Esophagus muscularis mucosa (tissue), 4 donors: ENCODE measurements at regions not wholly inside any gene's neighbourhood (a gene's known extent, or its start where the extent isn't known, plus 50 kb on each side); places are given as distances from the start of the nearest gene placed in this dataset.

Experiments
- DNase-seq: peaks from one replicate; pipeline ENCODE4 v3.0.0-alpha.2; 2017; ENCODE audit errors: extremely low spot score
- H3K27ac ChIP-seq, 4 donors: fragments of 200-600 bp; sonication (generic); replicated peaks in 1 of 4; 1 replicate in 3 of 4; 2 replicates in 1 of 4; pipeline ENCODE4 v1.5.1; 2016 to 2019; ENCODE audit warnings: mild to moderate bottlenecking in 1 of 4
- H3K27me3 ChIP-seq, 4 donors: fragments of 200-600 bp; sonication (generic); one replicate each; pipeline versions ENCODE4 v1.5.1 to v1.6.0; 2016 to 2019
- H3K36me3 ChIP-seq, 4 donors: fragments of 200-600 bp; sonication (generic); one replicate each; pipeline ENCODE4 v1.5.1; 2016 to 2019
- H3K4me1 ChIP-seq, 4 donors: fragments of 200-600 bp; sonication (generic); one replicate each; pipeline ENCODE4 v1.5.1; 2016 to 2019
- H3K4me3 ChIP-seq, 4 donors: fragments of 200-600 bp; sonication (generic); 1 replicate in 2 of 4; 2 replicates in 2 of 4; pipeline ENCODE4 v1.5.1; 2016 to 2019; ENCODE audit warnings: mild to moderate bottlenecking in 4 of 4, moderate library complexity in 1 of 4
- H3K9me3 ChIP-seq, 4 donors: fragments of 200-600 bp; sonication (generic); 1 replicate in 3 of 4; 2 replicates in 1 of 4; pipeline ENCODE4 v1.5.1; 2016 to 2019
- CTCF ChIP-seq, 3 experiments: fragments of 200-600 bp in 2 of 3; fragments of 450-650 bp in 1 of 3; sonication (generic) in 2 of 3; IDR thresholded peaks; one replicate each; pipeline ENCODE4 v1.5.1; 2017 to 2019; ENCODE audit warnings: antibody characterized with exemption in 3 of 3, mild to moderate bottlenecking in 2 of 3, moderate library complexity in 1 of 3
- EP300 ChIP-seq: sonication (generic); formaldehyde crosslinking; IDR thresholded peaks from one replicate; pipeline ENCODE4 v1.6.1; 2017; ENCODE audit warnings: antibody characterized with exemption
- POLR2A ChIP-seq: fragments of 450-650 bp; IDR thresholded peaks from one replicate; pipeline ENCODE4 v1.6.1; 2017; ENCODE audit warnings: antibody characterized with exemption, moderate library complexity, mild to moderate bottlenecking, low read depth
- POLR2AphosphoS5 ChIP-seq, 2 donors: sonication (generic); formaldehyde crosslinking; IDR thresholded peaks; one replicate each; pipeline ENCODE4 v1.6.1; 2017; ENCODE audit warnings: antibody characterized with exemption in 2 of 2
- WGBS: methylation state at CpG from one replicate; pipeline ENCODE4 v1.1.5; 2018; 5-methylcytosine and 5-hydroxymethylcytosine counted together
- intact Hi-C: fragments of 100-400 bp; cut with DNase I; formaldehyde crosslinking; loops from one replicate; pipeline ENCODE4 v1.15.1; 2023
- small RNA-seq, 3 donors: library from RNA; depleted of rRNA; stranded (forward); fragments of <200 nt; gene quantifications; one replicate each; pipeline ENCODE3, GENCODE V24; 2016

- Histone ChIP-seq H3K4me1 (no peaks in the 10 kb centered on the region), H3K9me3 (no peaks in the 10 kb centered on the region), H3K4me3 (no peak overlapping the region), H3K36me3 (no peaks in the 10 kb centered on the region), H3K27me3 (no peaks in the 10 kb centered on the region), H3K27ac (no peak overlapping the region)
- TF ChIP-seq EP300 (no peak), CTCF (IDR thresholded peaks at IDR 0.05) (no peak), POLR2AphosphoS5 (IDR thresholded peaks at IDR 0.05) (no peak), POLR2A (no peak)
- intact Hi-C loops: no loop called here
- no peak for DNase-seq
Measured at GRCh38 chr3:86152620-86153019, 838.3 kb downstream of the VGLL3 start.

- no peak overlapping the region for H3K4me3 ChIP-seq
- H3K4me1 ChIP-seq: no peaks in the 10 kb centered on the region
- H3K36me3 ChIP-seq: no peaks in the 10 kb centered on the region
- H3K27me3 ChIP-seq: no peaks in the 10 kb centered on the region
- no peaks in the 10 kb centered on the region for H3K9me3 ChIP-seq
- intact Hi-C loops: no loop called here
- TF ChIP-seq POLR2A: no peak
- TF ChIP-seq CTCF (IDR thresholded peaks at IDR 0.05): no peak
- no peak for TF ChIP-seq POLR2AphosphoS5 (IDR thresholded peaks at IDR 0.05)
- TF ChIP-seq EP300: no peak
- no peak overlapping the region for H3K27ac ChIP-seq
- DNase-seq: no peak
Measured at GRCh38 chr3:86149054-86149453, 841.9 kb downstream of the VGLL3 start.

GRCh38 chr3:86147119-86147518 lies 843.8 kb downstream of the VGLL3 start:
- Histone ChIP-seq H3K4me3 (no peak overlapping the region), H3K27me3 (no peaks in the 10 kb centered on the region), H3K36me3 (no peaks in the 10 kb centered on the region), H3K27ac (no peak overlapping the region), H3K4me1 (no peaks in the 10 kb centered on the region), H3K9me3 (no peaks in the 10 kb centered on the region)
- intact Hi-C loops: no loop called here
- TF ChIP-seq POLR2AphosphoS5 (IDR thresholded peaks at IDR 0.05): no peak
- no peak for TF ChIP-seq POLR2A
- no peak for TF ChIP-seq EP300
- no peak for DNase-seq
- WGBS: 83% methylated on average over 5 of the region's 5 CpGs

- WGBS: 73% methylated on average over 5 of the region's 5 CpGs
- no peak for DNase-seq
- Histone ChIP-seq H3K9me3 (peaks cover 0 to 4% (median 0%) of the 10 kb centered on the region in 4 donors), H3K4me1 (no peaks in the 10 kb centered on the region), H3K36me3 (no peaks in the 10 kb centered on the region), H3K27me3 (no peaks in the 10 kb centered on the region), H3K4me3 (no peak overlapping the region), H3K27ac (no peak overlapping the region)
- TF ChIP-seq POLR2A (no peak), POLR2AphosphoS5 (IDR thresholded peaks at IDR 0.05) (no peak), EP300 (no peak), CTCF (IDR thresholded peaks at IDR 0.05) (no peak)
- intact Hi-C loops: no loop called here
Measured at GRCh38 chr3:86126552-86126951, 864.4 kb downstream of the VGLL3 start.

Small RNA genes in the stretch of these regions (small RNA-seq; reads per million reads assigned to genes)
- gene AC108706.1: 0 reads per million in 3 donors
- 0 reads per million in 3 donors for gene RNU6-1129P
